MV-4-11 (cell line): ENCODE measurements at regions not wholly inside any gene's neighbourhood (a gene's known extent, or its start where the extent isn't known, plus 50 kb on each side); places are given as distances from the start of the nearest gene placed in this dataset.
"Not testable (repeated sequence)": the region's sequence is repeated elsewhere in the genome, so short reads cannot be mapped to it uniquely, and the experiment has no call there.

Experiments
- DNase-seq: peaks from one replicate; lab custom pipeline; 2025; lab: John Stamatoyannopoulos, UW

DNA sequence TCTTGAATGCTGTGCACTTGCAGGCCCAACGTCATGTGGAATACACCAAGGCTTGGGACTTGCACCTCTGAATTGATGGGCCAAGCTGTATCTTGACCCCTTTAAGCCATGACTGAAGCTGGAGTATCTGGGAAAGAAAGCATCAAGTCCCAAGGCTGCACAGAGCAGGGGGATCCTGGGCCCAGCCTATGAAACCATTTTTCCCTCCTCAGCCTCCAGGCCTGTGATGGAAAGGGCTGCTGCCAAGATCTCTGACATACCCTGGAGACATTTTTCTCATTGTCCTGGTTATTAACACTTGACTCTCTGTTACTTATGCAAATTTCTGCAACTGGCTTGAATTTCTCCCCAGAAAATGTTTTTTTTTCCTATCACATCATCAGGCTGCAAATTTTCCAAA, 174.0 kb upstream of the SNX2 start:
- DNase-seq: no peak

DNA sequence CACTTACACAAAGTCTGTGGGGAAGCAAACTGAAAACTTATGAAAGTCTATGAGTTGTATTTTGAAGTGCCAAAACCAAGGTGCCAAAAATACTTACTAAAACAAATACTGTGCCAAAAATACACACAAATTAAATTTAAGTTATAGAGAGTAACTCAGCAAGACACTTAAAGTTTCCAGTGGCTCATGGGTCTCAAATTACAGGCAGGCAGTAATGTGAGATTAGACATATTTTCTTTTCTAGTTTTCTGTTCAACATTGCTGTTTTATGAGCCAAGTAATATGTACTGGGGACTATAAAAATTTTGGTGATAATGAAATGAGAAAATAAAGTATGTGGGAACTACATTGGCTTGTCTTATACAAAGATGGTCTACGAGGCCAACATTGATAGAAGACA, 172.2 kb upstream of the SNX2 start:
- DNase-seq: no peak

DNA sequence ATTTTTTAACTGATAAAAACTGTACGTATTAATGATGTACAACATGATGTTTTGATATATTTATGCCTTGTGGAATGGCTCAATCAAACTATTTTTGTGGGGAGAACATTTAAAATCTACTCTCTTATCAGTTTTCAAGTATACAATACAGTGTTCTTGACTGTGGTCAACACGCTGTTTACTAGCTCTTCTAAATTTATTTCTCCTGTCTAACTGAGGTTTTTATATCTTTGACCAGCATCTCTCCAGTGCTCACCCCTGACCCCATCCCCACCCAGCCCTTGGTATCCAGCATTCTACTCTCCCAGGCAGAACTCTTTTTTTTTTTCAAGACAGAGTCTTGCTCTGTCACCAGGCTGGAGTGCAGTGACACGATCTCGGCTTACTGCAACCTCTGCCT, 169.6 kb upstream of the SNX2 start:
- DNase-seq: no peak

DNA sequence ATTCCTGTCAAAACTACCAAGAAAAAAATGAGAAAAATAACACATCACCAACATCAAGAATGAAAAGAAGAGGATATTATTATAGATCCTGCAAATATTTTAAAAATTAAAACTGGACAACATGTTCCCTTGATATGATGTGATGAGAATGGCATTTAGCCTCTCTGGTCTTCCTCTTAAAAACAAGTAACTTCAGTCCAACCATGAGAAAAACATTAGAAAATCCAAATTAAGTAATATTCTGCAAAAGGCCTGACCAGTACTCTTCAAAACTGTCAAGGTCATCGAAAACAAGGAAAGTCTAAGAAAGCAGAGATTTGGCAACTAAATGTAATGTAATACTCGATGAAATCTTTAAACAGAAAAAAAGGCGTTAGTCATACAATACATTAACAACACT, 167.1 kb upstream of the SNX2 start:
- DNase-seq: no peak

DNA sequence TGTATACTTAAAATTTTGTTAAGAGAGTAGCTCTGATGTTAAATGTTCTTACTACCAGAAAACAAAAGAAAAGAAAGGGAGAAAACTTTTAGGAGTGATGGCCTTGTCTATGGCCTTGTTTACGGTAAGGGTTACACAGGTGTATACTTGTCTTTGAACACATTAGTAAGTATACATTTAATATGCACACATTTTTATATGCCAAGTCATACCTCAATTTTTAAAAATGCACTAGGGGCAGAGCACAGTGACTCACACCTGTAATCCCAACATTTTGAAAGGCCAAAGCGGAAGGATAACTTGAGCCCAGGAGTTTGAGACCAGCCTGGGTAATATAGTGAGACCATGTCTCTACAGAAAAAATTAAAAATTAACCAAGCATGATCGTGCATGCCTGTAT, 166.7 kb upstream of the SNX2 start:
- no peak for DNase-seq

DNA sequence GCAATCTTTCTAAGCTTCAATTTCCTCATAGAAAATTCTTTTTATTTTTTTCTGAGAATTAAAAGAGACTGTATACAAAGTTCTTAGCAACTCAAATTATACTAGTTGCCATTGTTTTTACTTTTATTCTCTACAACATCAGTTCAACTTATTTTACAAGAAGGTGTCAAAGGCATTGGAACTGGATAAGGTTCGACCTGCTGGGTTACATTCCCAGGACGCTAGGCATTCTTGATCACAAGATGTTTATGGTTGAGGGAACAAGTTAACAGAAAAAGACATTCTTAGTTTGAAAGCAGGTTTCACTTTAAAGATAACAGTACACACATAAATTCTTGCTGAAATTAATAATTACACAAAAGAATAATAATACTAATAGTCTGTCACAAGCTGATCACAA, 163.5 kb upstream of the SNX2 start:
- no peak for DNase-seq

DNA sequence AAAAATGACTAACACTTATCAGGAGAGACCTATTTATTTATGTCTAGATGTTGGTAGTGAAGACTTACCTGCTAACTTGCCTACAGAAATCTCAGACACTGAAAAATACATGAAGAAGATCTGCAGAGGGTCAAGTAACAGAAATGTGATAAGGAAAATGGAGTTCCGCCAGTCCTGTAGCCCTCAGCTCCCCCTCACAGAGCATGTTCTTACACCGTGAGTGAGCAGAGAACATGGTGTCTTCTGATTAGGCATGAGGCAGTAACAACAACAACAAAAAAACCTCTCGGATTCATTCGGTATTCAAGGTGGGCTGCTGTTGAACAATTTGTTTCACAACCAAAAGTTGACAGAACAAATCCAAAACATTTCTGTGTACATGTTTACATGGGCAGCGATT, 162.0 kb upstream of the SNX2 start:
- no peak for DNase-seq

DNA sequence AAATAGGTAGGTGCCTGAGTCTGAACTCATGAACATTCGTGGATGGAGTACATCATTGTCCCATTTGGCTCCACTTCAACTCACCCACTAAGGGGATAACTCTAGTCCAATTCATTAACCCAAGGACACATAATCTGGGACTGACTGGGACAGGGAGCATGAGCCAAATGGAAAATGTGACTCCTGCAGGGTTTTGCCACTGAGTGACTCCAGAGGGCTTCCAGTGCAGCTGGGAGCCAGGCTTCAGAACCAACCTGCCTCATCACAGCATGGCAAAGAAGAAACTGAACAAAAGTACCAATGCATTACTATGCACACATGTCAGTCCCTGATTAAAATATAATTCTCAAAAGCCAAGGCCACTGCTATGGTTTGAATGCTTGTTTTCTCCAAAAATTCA, 159.7 kb upstream of the SNX2 start:
- no peak for DNase-seq

DNA sequence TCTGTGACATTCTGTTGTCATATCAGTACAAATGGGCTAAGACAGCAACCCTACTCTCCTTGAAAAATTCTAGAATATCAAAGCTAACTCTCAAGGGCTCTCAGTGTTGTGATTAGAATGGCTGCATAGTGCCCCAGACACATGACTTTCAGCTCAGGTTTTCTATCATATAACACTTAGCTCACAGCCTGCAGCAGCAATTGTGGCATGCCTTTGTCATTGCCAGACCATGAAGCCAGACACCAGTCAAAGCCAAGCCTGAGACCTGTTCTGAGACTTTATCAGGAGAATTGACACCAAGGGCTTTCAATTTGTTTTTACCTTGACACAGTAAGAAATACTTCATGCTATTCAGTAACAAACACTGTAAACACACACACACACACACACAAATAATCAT, 159.0 kb upstream of the SNX2 start:
- DNase-seq: no peak

DNA sequence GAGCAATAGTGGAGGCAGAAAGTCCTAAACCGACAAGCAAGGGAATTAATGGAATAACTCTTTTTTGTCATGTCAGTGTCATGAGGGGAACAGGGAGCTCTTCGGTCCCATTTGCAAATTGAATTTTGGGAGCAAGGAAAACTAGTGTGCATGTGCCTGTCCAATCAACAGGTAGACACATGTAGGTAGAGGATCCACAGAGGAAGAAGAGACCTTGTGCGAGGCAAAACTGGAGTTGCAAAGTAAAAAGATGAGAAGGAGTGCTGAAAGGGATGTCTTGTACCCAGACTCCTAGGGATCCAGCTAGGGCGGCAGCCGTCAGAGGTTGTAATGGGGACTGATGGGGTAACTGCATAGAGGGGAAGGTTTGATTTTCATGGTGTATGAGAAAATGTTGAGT, 156.8 kb upstream of the SNX2 start:
- not testable (repeated sequence) for DNase-seq

DNA sequence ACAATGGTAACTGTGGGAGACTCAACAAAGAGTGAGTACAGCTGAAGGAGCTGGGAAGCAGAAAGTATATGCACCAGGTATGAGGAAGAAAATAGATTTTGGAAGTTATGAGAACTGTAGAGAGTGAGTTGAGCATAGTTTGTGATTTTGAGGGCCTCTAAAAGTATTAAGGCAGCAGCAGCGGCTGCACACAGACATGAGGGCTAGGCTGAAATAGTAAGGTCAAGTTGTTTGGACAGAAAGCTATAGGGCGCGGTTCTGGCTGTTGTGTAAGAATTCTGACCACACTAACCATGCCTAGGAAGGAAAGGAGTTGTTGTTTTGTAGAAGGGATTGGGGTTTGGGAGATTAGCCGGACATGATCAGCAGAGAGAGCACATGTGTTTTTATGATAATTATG, 154.1 kb upstream of the SNX2 start:
- DNase-seq: peak; percentile 57

DNA sequence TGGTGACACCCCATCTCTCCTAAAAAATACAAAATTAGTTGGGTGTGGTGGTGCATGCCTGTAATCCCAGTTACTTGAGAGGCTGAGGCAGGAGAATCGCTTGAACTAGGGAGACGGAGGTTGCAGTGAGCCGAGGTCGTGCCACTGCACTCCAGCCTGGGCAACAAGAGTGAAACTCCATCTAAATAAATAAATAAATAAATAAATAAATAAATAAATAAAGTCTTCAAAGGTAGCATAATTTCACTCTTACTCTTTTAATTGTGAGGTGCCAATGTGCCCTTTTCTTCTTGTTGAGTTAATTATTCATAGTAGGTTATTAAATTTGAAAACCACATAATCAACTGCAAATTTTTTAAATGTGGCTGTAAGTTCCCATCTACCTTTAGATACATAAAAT, 146.2 kb upstream of the SNX2 start:
- DNase-seq: not testable (repeated sequence)

DNA sequence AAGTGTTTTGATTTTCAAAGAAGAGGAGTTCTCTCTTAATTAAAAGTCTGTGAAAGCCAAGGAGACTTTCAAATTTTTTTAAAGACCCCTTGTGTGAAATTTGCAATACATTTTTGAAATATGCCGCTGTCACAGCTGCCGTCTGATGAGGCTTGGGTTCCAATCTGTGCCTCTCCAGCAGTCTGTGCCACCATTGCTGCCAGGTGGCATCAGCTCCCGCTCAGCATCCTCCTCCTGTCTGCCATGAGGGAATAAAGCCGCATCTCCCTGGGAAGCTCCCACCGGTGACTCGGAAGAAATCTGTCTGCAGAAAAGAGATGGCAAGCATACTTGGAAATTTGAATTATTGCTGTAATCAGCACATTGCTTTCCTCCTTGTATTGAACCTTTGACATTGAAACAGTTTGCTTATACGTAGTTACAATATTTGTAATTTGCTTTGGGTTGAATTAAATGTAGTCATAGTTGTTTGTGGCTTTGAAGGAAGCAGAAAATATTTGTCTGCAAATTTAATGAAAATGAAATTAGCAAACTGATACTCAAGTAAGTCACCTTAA, 145.7 kb upstream of the SNX2 start:
- no peak for DNase-seq

DNA sequence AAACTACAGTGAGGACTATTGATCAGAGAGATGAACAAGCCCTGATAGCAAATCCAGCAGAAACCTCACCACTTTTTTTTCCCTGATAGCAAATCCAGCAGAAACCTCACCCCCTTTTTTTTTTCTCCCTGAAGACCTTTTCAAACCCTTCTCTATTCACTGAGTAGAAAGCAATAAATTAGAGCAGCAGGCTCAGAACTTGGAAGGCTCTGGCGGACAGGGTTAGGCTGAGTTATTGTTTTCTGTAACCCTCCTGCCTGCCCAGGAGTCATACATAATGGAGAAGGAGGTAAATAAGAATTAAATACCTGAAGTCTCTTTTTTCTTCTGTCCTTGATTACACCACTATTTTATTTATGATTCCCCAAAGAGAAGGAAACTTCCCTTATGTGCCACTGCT, 136.3 kb upstream of the SNX2 start:
- DNase-seq: no peak

DNA sequence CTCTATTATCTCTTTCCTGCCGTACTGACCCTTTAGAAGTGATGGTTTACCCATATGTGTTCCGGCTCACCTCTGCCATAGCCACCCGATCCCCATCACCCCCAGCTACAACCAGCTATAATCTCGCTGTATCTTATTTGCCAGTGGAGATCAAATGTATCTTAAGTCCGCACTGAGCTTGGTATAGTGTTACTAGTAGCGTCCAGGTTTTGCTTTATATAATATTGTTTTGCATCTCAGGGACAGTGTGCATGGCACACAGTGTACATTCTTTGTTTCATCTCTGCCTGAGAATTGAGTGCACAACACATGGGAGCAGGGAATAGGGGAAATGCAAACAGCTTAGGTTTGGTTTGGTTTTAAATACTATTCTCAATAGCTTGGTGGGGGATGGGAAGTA, 135.8 kb upstream of the SNX2 start:
- DNase-seq: no peak

DNA sequence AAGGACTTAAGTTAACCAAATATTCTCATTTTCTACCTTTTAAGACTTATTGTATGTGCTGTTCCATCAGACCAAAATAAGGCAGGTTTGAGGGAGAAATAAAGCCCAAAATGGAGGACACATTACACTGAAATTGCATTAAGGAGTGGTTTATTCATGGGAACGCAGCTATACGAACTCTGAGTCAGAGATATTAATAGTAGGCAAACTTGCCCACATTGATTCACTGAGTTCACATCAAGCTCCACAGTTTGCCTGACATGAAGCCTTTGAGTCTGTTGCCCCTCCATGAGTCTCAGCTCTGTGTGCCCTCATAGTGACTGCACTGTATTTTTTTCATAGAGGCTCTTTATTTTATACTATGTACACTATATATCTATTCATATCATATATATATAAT, 135.0 kb upstream of the SNX2 start:
- no peak for DNase-seq

DNA sequence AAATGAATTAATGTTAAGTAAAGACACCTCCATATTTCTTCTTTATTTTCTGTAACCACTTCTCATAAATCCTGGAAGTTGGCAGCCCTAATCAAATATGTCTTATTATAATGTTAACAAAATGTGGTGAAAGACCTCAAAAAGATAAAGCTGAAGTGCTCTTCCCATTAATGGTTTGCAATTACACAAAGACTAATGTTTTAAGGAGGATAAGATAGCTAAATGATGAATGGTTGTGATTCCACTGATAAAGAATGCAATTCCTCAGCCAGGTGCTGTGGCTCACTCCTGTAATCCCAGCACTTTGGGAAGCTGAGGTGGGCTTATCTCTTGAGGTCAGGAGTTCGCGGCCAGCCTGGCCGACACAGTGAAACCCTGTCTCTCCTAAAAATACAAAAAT, 125.8 kb upstream of the SNX2 start:
- DNase-seq: no peak

DNA sequence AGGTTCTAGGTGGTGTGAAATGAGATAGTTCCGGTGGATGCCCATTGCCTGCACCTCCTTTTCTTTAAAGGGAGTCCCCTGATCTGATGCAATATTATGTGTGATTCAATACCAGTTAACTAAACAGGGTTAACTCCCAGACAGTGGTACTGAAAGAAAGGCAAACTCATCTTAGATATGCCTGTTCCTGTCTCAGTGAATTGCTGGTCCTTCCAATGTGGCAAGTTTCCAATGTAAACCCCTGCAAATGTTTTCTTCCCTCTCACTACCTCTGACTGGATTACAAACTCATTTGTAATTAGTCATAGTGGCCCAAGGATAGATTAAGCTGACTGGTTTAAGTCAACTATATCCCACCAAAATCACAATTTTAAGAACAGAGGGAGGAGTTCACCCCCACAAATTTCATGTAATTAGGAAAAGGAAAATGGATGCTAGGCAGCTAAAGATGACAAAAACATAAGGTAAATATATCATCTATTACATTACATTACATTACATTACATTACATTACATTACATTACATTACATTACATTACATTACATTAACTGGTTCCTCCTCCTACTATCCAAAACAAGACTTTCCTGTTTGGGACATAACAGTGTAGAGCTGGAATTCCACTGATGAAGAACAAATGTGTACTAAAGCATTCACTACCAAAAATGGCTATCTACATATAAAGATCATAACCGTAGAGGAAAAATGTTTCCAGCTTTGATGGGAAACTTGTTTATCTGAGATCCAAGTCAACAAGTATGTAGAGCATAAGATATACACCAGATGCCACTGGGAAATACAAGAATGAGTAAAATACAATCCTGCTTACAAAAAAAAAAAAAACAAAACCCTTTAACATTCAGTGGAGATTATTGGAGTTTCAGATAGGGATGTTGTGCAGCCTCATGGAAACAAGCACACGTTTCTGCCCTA, 121.5 kb upstream of the SNX2 start:
- peak; percentile 1 for DNase-seq

DNA sequence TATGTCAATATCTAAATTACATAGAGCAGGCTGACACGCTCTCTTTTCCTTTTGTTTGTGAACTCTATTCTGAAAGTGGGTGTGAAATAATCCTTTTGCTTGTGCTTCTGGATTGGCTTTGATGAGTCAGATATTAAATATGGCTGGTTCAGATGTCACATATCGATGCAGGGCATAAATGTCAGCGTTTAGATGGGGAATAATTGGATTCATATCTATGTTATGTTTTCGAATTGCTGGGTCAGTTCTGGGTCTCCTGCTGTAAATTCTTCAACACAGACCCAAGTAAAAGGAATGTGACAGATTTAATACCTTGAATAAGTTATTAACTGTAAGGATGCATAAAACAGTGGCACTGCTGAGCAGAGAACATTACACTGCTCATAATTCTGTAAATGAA, 118.7 kb upstream of the SNX2 start:
- no peak for DNase-seq

DNA sequence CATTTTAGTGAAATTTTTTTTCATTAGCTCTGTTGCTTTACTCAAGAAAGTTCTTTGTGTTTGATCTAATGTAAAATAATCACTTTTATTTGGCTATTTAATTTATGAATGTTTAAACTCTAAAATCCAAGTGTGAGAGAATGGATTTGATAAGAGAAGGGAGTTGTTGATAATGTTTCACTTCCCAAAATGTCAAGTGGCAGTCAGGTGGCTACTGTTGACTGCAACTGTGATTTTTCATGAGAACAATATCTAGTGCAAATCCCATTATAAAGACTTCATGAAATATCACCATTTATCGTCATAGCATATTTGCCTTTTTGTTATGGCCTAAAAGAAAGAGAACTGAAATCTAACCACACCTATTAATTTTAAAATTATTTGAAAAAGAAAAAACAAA, 118.3 kb upstream of the SNX2 start:
- DNase-seq: no peak

DNA sequence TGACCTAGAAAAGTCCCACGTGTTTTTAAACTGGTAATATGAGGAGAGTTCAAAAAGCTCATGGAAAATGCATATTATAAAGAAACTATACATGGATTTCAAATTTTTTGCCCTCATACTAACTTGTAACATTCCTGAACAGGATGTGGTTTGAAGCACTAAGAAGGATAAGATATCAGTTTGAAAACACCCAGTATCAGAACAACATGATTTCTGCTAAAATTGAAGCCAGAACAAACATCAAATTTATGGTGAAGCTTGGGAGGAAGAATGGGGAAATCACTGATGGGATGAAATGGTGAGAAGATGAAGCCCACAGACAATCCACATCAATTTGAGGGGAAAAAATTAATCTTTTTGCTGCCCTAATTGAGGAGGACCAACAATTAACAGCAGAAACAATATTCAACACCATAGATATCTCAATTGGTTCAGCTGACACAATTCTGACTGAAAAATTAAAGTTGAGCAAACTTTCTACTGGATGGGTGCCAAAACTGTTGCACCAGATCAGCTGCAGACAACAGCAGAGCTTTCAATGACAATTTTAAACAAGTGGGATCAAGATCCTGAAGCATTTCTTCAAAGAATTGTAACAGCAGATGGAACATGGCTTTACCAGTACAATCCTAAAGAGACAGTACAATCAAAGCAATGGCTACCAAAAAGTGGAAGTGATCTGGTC, 113.2 kb upstream of the SNX2 start:
- DNase-seq: no peak

DNA sequence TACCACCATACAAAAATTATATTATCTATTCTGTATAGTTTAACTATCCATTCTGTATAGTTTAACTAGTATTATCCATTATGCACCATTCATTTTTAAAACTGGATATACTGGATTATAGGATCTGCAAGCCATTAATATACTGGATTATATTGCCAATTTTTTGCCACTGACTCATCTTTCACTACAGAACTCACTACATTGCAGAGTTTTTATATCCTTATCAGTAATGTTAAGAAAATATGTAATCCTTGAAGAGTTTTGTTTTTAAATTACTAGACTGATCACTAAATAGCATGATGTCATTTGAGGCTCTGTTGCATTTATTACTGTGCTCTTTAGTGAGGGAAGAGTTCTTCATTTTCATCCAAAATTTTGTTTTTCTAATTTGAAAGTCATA, 109.8 kb upstream of the SNX2 start:
- DNase-seq: no peak

DNA sequence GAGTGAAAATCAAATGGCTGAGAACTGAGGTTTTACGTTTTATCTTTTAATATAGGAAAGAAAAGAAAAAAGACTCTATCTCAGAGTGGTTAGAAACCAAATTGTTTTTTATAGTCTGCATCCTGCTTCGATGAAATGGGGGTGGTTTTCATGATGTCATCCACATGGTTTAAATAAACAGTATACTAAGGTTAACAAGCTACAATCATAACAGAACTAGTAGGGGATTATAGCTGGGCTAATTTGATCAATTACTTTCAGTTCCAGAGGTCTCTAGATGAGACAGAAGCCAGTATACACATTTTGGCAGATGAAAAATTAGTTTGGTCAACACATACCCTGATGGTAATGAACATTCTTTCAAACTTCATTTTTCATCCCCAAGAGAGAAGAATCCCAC, 106.3 kb upstream of the SNX2 start:
- DNase-seq: no peak
